ENCODE measurements at regions not wholly inside any gene's neighbourhood (a gene's known extent, or its start where the extent isn't known, plus 50 kb on each side); places are given as distances from the start of the nearest gene placed in this dataset.

DNA sequence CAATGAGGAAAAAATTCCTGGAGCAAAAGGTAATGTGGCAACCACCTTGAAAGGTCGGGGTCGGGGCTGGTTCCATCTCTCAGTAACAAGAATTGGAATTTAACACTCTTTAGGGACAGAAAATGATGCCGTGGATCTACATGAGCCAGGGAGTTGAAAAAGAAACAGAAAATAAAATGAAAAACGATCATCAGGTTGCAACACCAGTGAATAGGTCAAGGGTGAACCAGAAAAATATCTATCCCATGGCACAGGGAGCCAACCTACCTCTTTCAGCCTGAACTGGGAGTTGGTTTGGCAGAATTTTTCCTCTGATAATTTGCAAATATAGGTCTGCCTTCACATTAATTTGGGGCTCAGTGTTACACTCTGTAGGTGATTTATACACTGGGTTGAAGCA is 93.7 kb downstream of the C4orf33 start:
- ATAC-seq (ENCODE audit: low read depth) = no peak

DNA sequence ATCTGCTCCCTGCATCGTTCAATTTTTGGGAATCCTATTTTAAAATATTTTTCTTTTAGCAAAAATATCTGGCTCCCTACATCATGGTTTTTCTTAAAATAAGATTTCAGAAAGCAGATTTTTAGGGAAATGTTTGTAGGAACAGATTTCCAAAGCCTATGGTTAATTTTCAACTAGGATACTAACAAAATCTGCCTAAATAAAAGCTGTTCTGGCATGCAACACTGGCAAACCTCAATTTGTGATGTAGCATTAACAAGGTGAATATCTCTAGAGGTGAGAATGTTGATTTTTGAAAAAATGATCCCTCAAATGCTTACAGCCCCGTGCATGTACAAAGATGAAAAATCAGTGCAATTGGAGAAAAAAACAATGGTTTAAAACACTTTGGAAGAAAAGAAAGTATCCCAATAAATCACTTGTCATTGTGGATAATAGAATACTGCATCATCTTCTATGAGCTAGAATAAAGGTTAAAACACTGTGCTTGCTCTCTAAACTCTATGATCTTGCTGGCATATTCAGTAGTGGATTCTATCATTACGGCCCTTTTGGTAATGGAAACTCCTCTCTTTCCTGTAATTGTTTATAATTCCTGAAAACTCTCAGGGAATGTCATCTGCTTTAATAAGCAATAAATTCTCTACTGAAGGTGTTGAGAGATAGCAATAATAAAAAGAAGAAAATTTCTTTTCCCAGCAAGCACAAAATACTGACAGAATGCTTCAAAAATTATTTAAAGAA is 97.6 kb downstream of the C4orf33 start:
- Mint-ChIP-seq H3K27ac (no peak overlapping the region), H3K27me3 (peaks cover 23% of the 10 kb centered on the region), H3K9me3 (ENCODE audit: insufficient read depth) (no peaks in the 10 kb centered on the region), H3K4me1 (no peaks in the 10 kb centered on the region), H3K4me3 (no peak overlapping the region)
- Histone ChIP-seq H3K79me2 (ENCODE audit: control insufficient read depth, insufficient read depth, low read length) (no peaks in the 10 kb centered on the region), H3K27ac (ENCODE audit: low read length in 2 of 2) (no peak overlapping the region), H2AFZ (ENCODE audit: insufficient read depth, low read depth, low read length, poor library complexity, severe bottlenecking) (no peak overlapping the region), H4K20me1 (ENCODE audit: control insufficient read depth, insufficient read depth, low read length, poor library complexity, severe bottlenecking) (no peaks in the 10 kb centered on the region), H3K9me3 (ENCODE audit: control extremely low read depth in 1 of 3, control insufficient read depth in 2 of 3, insufficient read depth in 1 of 3, low read length in 2 of 3) (no peaks in the 10 kb centered on the region), H3K9ac (ENCODE audit: low read length) (no peak overlapping the region), H3K36me3 (replicated peaks in 1 of 2; ENCODE audit: control extremely low read depth in 1 of 2, control insufficient read depth in 1 of 2, extremely low read depth in 1 of 2, insufficient read depth in 2 of 2, low read length in 1 of 2) (no peaks in the 10 kb centered on the region), H3K27me3 (replicated peaks in 1 of 4; ENCODE audit: control extremely low read depth in 1 of 4, control insufficient read depth in 3 of 4, insufficient read depth in 4 of 4, low read length in 3 of 4) (no peaks in the 10 kb centered on the region), H3K4me3 (ENCODE audit: control extremely low read depth in 1 of 5, extremely low read depth in 1 of 5, insufficient read depth in 1 of 5, low read depth in 2 of 5, low read length in 4 of 5) (no peak overlapping the region), H3K4me1 (ENCODE audit: control insufficient read depth in 2 of 2, insufficient read depth in 2 of 2, low read length in 2 of 2) (no peaks in the 10 kb centered on the region), H3K4me2 (replicated peaks; ENCODE audit: low read depth, low read length, poor library complexity, severe bottlenecking) (no peak overlapping the region)
- TF ChIP-seq EZH2 (IDR thresholded peaks at IDR 0.05; ENCODE audit: borderline replicate concordance, insufficient read depth, low read depth, low read length, poor library complexity, severe bottlenecking) = no peak
- TF ChIP-seq, protein P1, sequence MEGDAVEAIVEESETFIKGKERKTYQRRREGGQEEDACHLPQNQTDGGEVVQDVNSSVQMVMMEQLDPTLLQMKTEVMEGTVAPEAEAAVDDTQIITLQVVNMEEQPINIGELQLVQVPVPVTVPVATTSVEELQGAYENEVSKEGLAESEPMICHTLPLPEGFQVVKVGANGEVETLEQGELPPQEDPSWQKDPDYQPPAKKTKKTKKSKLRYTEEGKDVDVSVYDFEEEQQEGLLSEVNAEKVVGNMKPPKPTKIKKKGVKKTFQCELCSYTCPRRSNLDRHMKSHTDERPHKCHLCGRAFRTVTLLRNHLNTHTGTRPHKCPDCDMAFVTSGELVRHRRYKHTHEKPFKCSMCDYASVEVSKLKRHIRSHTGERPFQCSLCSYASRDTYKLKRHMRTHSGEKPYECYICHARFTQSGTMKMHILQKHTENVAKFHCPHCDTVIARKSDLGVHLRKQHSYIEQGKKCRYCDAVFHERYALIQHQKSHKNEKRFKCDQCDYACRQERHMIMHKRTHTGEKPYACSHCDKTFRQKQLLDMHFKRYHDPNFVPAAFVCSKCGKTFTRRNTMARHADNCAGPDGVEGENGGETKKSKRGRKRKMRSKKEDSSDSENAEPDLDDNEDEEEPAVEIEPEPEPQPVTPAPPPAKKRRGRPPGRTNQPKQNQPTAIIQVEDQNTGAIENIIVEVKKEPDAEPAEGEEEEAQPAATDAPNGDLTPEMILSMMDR (IDR thresholded peaks at IDR 0.05) = no peak
- intact Hi-C loops (cut with micrococcal nuclease) = no loop called here
- no CpG with 5 or more reads among the region's 3 CpGs for WGBS (ENCODE audit: insufficient coverage)
- DNase-seq (no peak), ATAC-seq (ENCODE audit: low read depth) (no peak)
- ChIA-PET POLR2A (no interaction called here), CTCF (no interaction called here)

More for the DNA sequence above, 93.7 kb downstream of the C4orf33 start:
- Histone ChIP-seq H3K4me1 (ENCODE audit: control insufficient read depth in 2 of 2, insufficient read depth in 2 of 2, low read length in 2 of 2) (no peaks in the 10 kb centered on the region), H2AFZ (ENCODE audit: insufficient read depth, low read depth, low read length, poor library complexity, severe bottlenecking) (no peak overlapping the region), H3K79me2 (ENCODE audit: control insufficient read depth, insufficient read depth, low read length) (no peaks in the 10 kb centered on the region), H4K20me1 (ENCODE audit: control insufficient read depth, insufficient read depth, low read length, poor library complexity, severe bottlenecking) (no peaks in the 10 kb centered on the region), H3K9ac (ENCODE audit: low read length) (no peak overlapping the region), H3K27me3 (replicated peaks in 1 of 4; ENCODE audit: control extremely low read depth in 1 of 4, control insufficient read depth in 3 of 4, insufficient read depth in 4 of 4, low read length in 3 of 4) (no peaks in the 10 kb centered on the region), H3K36me3 (replicated peaks in 1 of 2; ENCODE audit: control extremely low read depth in 1 of 2, control insufficient read depth in 1 of 2, extremely low read depth in 1 of 2, insufficient read depth in 2 of 2, low read length in 1 of 2) (no peaks in the 10 kb centered on the region), H3K4me2 (replicated peaks; ENCODE audit: low read depth, low read length, poor library complexity, severe bottlenecking) (no peak overlapping the region), H3K9me3 (ENCODE audit: control extremely low read depth in 1 of 3, control insufficient read depth in 2 of 3, insufficient read depth in 1 of 3, low read length in 2 of 3) (no peaks in the 10 kb centered on the region), H3K4me3 (ENCODE audit: control extremely low read depth in 1 of 5, extremely low read depth in 1 of 5, insufficient read depth in 1 of 5, low read depth in 2 of 5, low read length in 4 of 5) (no peak overlapping the region), H3K27ac (ENCODE audit: low read length in 2 of 2) (no peak overlapping the region)
- WGBS (ENCODE audit: insufficient coverage) = 96% methylated on average over 4 of the region's 4 CpGs
- no peak for DNase-seq
- H3K27ac Mint-ChIP-seq = no peak overlapping the region
- H3K4me3 Mint-ChIP-seq = no peak overlapping the region
- H3K9me3 Mint-ChIP-seq (ENCODE audit: insufficient read depth) = peaks cover 4% of the 10 kb centered on the region
- intact Hi-C loops (cut with micrococcal nuclease) = no loop called here
- POLR2A ChIA-PET = no interaction called here
- H3K4me1 Mint-ChIP-seq = no peaks in the 10 kb centered on the region
- CTCF ChIA-PET = no interaction called here
- TF ChIP-seq, protein P1 (IDR thresholded peaks at IDR 0.05) = no peak
- no peak for TF ChIP-seq EZH2 (IDR thresholded peaks at IDR 0.05; ENCODE audit: borderline replicate concordance, insufficient read depth, low read depth, low read length, poor library complexity, severe bottlenecking)
- H3K27me3 Mint-ChIP-seq = peaks cover 16% of the 10 kb centered on the region

Data from B cell (primary cell).